ENCODE measurements at regions not wholly inside any gene's neighbourhood (a gene's known extent, or its start where the extent isn't known, plus 50 kb on each side); places are given as distances from the start of the nearest gene placed in this dataset.

GRCh38 chr13:61286148-61286745 lies 129.4 kb downstream of the PCDH20 start:
- Mint-ChIP-seq H3K4me1 (ENCODE audit: low read depth) (no peaks in the 10 kb centered on the region), H3K4me3 (no peak overlapping the region), H3K36me3 (ENCODE audit: low read depth) (no peaks in the 10 kb centered on the region), H3K27ac (no peak overlapping the region), H3K9me3 (no peaks in the 10 kb centered on the region), H3K27me3 (no peaks in the 10 kb centered on the region)
- ATAC-seq (no peak), DNase-seq (peak; percentile 2)
- TF ChIP-seq CTCF (IDR thresholded peaks at IDR 0.05) = no peak
- ChIA-PET CTCF (no interaction called here), POLR2A (no interaction called here)
- intact Hi-C loops (cut with micrococcal nuclease) = no loop called here

DNA sequence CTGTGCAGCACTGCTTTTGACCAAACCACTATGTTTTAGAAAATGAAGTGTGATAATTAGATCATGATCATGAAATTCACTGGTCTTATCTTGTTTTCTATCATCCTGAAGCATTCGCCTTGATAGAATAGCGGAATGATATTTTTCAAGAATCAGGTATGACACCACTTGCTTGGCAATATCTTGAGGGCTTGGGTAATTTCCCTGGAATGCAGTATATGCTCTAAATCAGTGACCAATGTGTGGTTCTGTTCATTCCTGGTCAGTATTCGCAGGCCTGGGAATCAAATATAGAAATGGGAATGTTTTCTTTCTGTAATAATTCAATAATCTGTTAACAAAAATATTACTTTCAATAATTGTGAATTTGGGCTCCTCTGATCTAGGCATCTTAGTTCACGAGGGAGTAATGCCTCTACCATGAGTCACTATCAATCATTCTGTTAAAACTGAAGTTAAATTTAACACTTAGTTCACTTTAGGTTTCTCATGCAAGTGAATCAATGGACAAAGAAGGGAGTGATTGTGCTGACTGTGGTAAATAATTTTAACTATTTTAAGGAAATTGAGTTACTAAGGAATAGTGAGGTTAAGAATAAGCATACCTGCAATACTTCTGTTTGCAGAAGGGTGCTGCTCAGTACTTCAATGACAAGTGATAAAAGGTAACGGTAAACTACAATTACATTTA lies 137.9 kb downstream of the PCDH20 start:
- CTCF ChIA-PET = no interaction called here
- H3K27me3 Mint-ChIP-seq = no peaks in the 10 kb centered on the region

GRCh38 chr13:61277088-61277487 lies 138.6 kb downstream of the PCDH20 start:
- Mint-ChIP-seq H3K4me3 (no peak overlapping the region), H3K9me3 (peaks cover under 1% of the 10 kb centered on the region), H3K27me3 (no peaks in the 10 kb centered on the region), H3K4me1 (ENCODE audit: low read depth) (no peaks in the 10 kb centered on the region), H3K27ac (no peak overlapping the region), H3K36me3 (ENCODE audit: low read depth) (no peaks in the 10 kb centered on the region)
- POLR2A ChIA-PET = no interaction called here
- TF ChIP-seq CTCF (IDR thresholded peaks at IDR 0.05) = no peak
- no peak for ATAC-seq
- CTCF ChIA-PET = no interaction called here
- intact Hi-C loops (cut with micrococcal nuclease) = no loop called here
- no peak for DNase-seq

More for the DNA sequence above, 137.9 kb downstream of the PCDH20 start:
- intact Hi-C loops (cut with micrococcal nuclease) = no loop called here
- Mint-ChIP-seq H3K36me3 (ENCODE audit: low read depth) (no peaks in the 10 kb centered on the region), H3K4me3 (no peak overlapping the region), H3K9me3 (no peaks in the 10 kb centered on the region), H3K4me1 (ENCODE audit: low read depth) (no peaks in the 10 kb centered on the region), H3K27ac (no peak overlapping the region)
- ATAC-seq (no peak), DNase-seq (no peak)
- no peak for TF ChIP-seq CTCF (IDR thresholded peaks at IDR 0.05)
- POLR2A ChIA-PET = no interaction called here

DNA sequence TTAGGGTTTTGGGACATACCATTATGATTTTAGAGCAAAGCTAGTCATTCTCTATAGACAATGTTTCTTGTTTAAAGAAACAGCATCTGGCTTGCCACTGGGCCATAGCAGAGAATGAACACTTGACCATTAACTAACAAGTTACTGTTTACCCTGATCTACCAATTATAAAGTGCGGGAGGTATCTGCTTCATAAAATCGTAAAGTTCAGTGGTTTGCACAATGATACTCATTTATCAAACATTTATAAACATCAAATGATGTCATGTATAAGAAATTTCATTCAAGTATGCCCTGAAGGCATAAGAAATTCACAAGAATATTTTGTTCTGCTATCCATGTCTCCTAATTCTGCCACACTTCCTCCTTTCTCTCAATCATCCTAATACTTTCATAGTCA lies 139.2 kb downstream of the PCDH20 start:
- POLR2A ChIA-PET = no interaction called here
- intact Hi-C loops (cut with micrococcal nuclease) = no loop called here
- Mint-ChIP-seq H3K4me3 (no peak overlapping the region), H3K27ac (no peak overlapping the region), H3K9me3 (peaks cover 2% of the 10 kb centered on the region), H3K27me3 (no peaks in the 10 kb centered on the region), H3K4me1 (ENCODE audit: low read depth) (no peaks in the 10 kb centered on the region), H3K36me3 (ENCODE audit: low read depth) (no peaks in the 10 kb centered on the region)
- TF ChIP-seq CTCF (IDR thresholded peaks at IDR 0.05) = no peak
- DNase-seq = no peak
- CTCF ChIA-PET = no interaction called here
- ATAC-seq = no peak

DNA sequence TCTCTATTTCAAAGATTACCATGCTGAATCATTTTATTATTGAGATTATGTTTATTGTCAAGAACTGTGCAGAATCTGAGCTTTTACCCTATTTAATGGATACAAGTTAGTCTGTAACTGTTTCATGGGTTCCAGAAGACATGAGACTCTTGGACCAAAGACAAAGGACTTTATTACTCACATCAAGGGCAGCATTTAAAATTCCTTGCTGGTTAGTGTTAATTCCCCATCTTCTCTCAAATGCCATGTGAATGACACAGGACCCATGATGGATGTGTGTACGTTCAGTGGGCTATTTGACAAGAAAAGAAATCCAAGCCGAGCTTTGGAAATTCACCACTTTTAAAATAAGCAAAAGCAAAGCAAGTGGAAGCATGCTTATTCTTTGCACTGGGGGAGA lies 139.9 kb downstream of the PCDH20 start:
- H3K4me1 Mint-ChIP-seq (ENCODE audit: low read depth) = no peaks in the 10 kb centered on the region
- intact Hi-C loops (cut with micrococcal nuclease) = no loop called here
- no peak for TF ChIP-seq CTCF (IDR thresholded peaks at IDR 0.05)
- H3K9me3 Mint-ChIP-seq = peaks cover 3% of the 10 kb centered on the region
- ChIA-PET POLR2A (no interaction called here), CTCF (no interaction called here)
- ATAC-seq = no peak
- no peak for DNase-seq
- H3K36me3 Mint-ChIP-seq (ENCODE audit: low read depth) = no peaks in the 10 kb centered on the region
- H3K27me3 Mint-ChIP-seq = no peaks in the 10 kb centered on the region
- no peak overlapping the region for H3K4me3 Mint-ChIP-seq
- H3K27ac Mint-ChIP-seq = no peak overlapping the region
